ENCODE measurements at regions not wholly inside any gene's neighbourhood (a gene's known extent, or its start where the extent isn't known, plus 50 kb on each side); places are given as distances from the start of the nearest gene placed in this dataset.

DNA sequence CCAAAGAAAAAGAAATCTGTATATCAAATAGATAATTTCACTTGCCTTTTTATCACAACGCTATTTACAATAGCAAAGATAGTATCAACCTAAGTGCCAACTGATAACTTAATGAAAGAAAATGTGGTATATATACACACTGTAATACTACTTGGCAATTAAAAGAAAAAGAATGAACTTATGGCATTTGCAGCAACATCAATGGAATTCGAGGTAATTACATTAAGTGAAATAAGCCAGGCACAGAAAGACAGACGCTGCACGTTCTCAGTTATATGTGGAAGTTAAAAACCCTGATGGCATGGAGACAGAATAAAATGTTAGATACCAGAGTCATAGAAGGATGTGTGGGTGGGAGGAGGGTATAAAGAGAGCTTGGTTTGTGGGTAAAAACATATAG, 1260.5 kb upstream of the PCDH9 start (continued):
- TF ChIP-seq CHD7 (IDR thresholded peaks at IDR 0.05; ENCODE audit: insufficient replicate concordance, low read length) (no peak), KDM5A (IDR thresholded peaks at IDR 0.05; ENCODE audit: low read length) (no peak), HDAC2 (IDR thresholded peaks at IDR 0.05; ENCODE audit: borderline replicate concordance in 1 of 2, low read depth in 2 of 2, low read length in 2 of 2) (no peak), JUND (IDR thresholded peaks at IDR 0.05; ENCODE audit: low read length) (no peak), SP1 (IDR thresholded peaks at IDR 0.05; ENCODE audit: low read depth, low read length) (no peak)

Measured in H1 (cell line).